Kidney glomerular epithelial cell (primary cell): ENCODE measurements at regions not wholly inside any gene's neighbourhood (a gene's known extent, or its start where the extent isn't known, plus 50 kb on each side); places are given as distances from the start of the nearest gene placed in this dataset.
"Not testable (repeated sequence)": the region's sequence is repeated elsewhere in the genome, so short reads cannot be mapped to it uniquely, and the experiment has no call there.

Experiments used
- DNase-seq: peaks from one replicate; lab custom pipeline; 2025; lab: John Stamatoyannopoulos, UW

GRCh38 chr16:29199626-29200025, 206.9 kb downstream of the NPIPB11 start:
- not testable (repeated sequence) for DNase-seq

DNA sequence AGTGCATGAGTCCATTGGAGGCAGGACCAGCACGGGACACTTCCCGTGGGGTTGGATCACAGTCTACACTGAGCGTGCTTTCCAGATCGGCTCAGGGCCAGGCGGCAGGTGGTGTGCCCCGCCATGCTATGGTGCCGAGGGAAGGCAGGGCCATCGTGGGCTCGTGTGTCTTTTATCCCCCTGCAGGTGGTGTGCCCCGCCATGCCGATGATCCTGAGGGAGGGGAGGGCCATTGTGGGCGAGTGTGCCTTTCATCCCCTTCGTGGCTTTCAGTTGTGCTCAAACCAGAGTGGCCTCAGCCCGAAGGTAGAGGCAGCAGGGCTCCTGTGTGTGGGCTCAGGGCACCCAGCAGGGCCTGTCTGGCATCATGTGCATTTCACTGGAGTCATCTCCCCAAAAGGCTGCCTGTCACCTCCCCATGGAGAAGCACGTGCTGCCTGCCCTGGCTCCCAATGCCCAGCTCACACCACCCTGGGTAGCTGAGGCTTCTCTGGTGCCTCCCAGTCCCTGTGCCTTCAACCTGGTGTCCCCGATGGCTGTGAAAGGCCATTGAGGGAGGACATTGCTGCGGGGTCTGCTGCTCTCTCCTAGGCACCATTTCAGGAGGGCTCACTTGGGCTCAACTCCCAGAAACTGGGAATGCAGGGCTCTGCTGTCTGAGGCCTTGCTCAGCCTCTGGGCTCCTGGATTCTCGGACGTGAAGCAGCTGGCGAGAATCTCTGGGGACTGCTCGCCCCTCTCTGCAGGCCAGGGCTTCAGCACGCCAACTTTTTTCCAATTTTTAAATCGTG, 207.6 kb downstream of the NPIPB11 start:
- DNase-seq: no peak

DNA sequence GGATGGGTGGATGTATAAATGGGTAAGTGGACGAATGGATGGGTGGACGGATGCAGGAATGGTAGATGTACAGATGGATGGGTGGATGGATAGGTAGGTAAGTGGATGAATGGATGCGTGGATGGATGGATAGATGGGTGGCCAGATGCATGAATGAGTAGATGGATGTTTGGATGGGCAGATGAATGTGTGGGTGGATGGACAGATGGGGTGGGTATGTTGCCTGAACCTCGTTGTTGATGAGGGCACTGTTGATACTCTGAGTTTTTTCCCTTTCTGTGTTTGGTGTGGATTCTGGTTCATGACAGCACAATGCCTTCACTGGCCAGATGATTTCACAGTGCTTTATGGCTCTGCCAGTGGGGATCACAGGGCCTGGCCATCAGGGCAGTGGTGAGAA, 208.3 kb downstream of the NPIPB11 start:
- DNase-seq: no peak

GRCh38 chr16:29197494-29198100, 208.9 kb downstream of the NPIPB11 start:
- DNase-seq: not testable (repeated sequence)

- not testable (repeated sequence) for DNase-seq
Observed at GRCh38 chr16:29196746-29197145, 209.8 kb downstream of the NPIPB11 start.

DNA sequence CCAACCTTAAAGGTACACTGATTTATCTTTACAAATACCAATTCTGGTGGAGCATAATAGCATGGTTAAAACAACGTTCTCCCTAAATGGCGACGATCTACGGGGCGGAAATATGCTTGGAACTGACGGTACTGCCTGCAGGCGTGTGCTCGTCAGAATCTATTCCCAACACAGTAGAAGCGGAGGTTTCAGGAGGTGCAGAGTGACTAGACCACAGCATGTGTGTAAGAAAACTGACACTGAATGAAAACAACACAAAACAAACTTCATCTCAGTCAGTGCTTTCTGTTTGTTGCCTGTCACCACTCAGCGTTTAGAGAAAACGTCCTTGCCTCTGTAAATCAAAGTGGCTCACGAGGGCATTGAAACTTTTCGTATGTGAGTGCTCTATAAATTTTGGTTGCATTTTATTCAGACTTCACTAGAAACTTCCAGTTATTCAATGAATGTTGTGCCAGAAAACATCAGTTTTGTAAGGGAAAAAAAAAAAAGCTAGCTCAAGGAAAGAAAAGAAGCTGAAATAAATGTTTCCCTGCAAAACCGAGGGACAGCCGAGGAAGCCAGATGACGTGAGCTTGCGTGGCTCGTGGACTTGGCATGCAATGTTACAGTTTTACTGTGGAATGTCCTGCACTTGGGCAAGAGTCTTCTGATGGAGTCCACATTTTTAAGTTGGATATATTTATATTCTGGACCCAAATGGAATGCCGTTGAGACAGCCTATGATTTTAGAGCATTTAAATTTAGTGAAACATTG, 210.4 kb downstream of the LAT start:
- DNase-seq: not testable (repeated sequence)

DNA sequence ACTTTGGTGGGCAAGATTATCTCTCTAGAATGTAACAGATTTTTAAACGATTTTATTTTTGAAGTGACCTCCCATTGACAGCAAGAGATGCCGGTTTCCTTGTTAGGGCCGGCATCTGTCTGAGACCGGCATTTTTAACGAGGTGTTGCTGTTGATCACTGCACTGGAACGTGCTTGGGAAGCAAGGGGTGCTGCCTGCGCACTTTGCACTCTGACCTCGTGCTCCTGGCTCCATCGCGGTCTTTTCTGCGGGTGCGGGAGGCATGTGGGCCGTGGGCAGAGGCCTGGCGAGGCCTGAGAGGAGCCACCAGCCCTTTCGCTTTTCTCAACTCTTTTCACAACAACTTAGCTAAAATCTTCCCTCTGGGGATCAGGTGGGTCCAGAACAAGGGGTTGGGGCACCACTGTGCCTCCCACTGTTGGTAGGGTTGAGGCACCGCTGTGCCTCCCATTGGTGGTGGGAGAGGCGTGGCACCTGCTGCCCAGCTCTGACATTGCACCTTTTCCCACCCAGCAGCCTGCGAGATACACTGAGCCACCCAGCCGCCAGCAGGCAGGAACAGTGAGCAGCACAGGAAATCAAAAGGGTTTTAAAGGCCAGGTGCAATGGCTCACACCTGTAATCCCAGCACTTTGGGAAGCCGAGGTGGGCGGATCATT, 209.5 kb downstream of the LAT start:
- DNase-seq: not testable (repeated sequence)

- not testable (repeated sequence) for DNase-seq
Observed at GRCh38 chr16:29193634-29194033, 208.8 kb downstream of the LAT start.

DNA sequence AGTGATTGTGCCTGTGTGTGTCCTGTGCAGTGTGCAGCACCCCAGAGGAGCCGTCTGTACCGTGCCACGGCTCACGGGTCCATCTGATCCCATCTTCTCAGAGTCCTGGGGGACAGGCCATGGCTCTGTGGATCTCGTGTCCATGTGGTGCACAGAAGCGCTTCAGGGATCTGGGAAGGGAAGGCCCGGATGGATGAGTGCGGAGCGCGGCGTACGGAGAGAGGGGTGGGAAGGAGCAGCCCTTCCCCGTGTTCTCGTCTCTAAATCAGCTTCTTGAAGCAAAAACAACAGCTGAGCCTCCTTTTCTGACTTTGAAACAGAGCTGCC, 208.4 kb downstream of the LAT start:
- DNase-seq: not testable (repeated sequence)

GRCh38 chr16:29192329-29193247, 207.7 kb downstream of the LAT start:
- no peak for DNase-seq

DNA sequence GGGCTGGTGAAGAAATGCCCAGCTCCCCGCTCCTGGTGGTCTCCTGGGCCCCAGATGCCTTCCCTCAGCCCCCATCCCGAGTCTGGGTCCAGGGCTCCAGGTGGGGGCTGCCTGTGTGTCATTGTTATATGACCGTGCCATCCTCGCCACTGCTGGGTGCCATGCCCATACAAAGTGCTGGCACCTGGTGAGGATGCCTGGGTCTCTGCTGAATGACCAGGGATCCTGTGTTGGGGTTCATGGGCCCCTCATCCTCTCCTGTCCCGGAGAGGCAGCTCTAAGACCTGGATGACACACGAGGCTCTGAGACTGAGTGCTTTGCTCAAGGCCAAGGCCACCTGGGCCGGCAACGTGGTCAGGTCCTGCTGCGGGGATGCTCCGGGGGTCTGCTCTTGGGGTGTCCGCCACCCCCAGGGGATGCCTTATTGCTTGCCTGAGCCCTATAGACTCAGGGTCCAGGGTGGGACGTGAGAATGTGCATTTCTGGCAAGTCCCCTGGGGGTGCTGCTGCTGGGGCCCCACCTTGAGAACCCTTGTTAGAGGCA, 206.9 kb downstream of the LAT start:
- DNase-seq: not testable (repeated sequence)

DNA sequence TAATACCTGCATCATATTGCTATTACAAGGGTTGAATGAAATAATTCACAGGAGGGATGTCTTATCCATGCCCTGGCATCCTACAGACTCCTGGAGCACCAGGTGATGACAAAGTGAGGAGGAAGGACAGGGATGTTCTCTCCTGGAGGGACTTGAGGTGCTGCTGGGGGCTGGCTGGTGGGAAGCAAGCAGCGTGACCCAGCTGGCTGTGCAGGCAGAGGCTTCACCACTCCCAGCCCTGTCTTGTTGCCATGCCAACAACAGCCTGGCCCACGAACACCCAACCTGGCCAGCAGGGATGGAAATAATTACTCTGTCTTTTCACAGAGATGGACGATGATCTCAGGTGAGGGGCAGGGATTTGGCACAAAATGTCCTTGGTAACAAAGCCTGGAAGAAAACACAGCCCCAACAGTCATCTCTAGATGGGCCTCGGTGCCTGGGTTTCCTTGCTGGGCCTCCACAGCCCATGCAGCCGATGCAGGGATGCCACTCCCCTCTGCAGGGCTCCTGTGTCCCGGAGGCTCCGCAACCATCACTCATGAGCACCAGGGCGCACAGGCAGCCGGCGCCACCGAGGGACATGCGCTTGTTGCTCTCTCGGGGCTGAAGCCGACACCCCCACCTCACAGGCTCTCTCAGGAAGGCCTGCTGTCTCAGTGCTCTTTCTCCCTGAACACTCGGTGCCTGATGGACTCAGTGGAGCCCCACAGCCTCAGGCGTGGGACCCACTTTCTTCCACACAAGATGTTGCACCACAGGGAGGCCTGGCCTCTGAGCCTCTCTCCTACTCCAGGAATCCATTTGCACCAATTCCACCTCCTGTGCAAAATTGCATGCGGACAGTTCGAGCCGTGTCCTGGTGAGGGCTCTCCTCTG, 205.9 kb downstream of the LAT start:
- not testable (repeated sequence) for DNase-seq

DNA sequence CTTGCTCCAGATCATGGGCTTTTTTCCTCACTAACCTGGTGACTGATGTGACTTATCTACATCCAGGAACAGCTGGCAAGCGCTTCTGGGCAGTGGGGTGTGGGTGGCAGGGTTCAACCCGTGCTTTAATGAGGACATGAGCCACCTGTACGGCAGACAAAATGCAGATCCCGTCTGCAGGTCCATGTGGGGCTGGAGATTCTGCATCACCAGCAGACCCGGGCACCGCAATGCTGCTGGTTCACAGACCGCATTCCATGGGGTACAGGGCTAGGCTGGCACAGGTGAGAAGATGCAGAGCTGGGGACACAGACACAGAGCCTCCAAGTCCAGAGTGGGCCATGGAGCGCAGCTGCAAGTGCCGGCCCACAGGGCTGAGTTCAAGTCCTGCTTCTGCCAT, 204.0 kb downstream of the LAT start:
- not testable (repeated sequence) for DNase-seq

- not testable (repeated sequence) for DNase-seq
Observed at GRCh38 chr16:29186306-29187220, 201.7 kb downstream of the LAT start.

DNA sequence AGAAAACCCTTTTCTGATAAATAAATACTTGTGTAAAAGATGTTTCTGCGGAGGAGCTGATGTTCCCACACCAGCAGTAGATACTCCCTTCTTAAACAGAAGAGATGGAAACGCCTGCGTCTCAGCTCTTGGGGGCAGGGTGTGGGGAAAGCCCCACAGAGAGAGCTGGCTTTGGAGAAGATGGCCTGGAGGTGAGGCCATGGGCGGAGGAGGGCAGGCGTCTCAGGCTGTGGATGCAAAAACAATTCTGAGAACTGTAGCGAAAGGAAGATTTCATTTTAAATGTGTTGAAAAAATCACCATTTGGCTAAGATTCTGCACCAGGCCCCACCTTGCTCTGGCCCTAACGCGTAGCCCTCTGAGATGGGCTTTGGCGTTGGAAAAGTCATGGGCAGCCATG, 201.0 kb downstream of the LAT start:
- not testable (repeated sequence) for DNase-seq

DNA sequence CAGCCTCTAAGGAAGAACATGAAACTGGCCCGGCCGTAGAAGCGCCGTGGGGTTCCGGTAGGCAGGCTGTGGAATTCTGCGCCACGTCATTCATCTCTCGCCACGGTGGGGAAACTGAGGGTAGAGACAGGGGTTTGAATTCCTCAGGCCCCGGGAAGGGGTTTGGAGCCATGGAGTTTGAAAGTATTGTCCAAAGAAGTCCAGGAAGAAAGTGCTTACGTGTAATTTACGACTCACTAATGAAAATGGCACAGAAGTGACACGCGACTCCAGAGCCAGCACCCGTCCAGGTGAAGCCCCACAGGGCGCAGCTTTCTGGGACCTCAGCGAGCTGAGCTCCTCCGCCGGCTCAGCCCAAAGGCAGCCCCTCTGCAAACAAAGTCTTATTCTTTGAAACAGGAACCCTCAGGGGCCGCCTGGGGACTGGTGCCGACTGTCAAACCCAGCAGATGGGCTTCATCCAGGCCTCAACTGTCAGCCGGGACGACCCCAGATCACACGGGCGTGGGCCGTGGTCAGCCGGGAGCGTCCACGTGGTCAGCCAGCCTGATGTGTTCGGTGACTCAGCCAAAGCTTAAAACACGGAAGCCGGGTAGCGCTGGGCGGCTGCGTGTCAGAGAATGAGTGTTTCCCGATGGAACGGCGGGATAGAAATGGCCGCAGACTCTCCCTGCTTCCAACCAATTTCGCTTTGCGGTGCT, 200.0 kb downstream of the LAT start:
- DNase-seq: not testable (repeated sequence)

DNA sequence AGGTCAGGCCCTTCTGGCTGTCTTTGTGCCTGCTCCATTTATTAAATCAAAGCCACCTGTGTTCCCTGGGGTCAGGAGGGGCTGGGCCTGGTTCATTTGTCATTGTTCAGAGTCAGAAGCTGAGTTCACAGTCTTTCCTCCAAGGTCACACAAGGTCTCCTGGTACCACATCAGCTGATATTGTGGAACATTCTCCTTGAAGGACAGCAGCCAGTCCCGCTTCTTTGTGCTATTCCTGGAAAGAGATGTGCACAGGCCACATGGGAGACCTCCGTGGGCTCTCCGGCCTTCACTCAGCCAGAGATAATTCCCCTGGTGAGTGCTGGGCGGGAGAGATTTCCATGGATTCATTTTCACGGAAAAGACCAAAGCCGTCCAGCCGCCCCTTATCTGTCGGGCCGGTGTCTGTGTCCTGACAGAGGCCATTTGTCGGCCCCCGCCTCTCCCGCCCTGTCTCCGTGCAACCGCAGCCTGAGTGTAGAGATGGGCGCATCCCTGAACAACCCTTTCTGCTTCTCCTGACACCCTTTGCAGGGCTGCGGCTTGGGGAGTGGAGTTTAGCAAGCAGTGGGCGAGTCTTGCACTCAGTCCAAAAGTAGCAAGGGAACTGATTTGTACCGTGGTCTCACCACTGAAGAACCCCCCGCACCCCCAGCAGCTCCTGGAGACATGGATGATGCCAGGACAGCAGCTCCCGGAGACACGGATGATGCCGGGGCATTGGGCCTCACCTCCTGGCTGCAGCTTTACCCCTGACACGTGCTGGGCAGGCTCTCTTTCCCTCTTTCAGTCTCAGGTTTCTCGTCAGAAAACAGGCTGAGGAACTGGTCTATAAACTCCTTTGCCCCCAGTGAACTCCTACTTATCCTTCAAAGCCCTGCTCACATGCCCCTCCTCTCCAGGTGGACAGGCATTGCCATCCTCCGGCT, 198.4 kb downstream of the LAT start:
- not testable (repeated sequence) for DNase-seq
